HEK293T (cell line): ENCODE measurements at regions not wholly inside any gene's neighbourhood (a gene's known extent, or its start where the extent isn't known, plus 50 kb on each side); places are given as distances from the start of the nearest gene placed in this dataset.

Experiments
- CTCF ChIA-PET: fragments of 350-600 bp; formaldehyde crosslinking; extraction: SDS; loops from one replicate; lab custom pipeline; 2021; ENCODE audit warnings: antibody characterized with exemption, inconsistent platforms; lab: Yijun Ruan, JAX
- POLR2A ChIA-PET: fragments of 350-600 bp; formaldehyde crosslinking; extraction: SDS; loops from one replicate; lab custom pipeline; 2020; ENCODE audit warnings: antibody characterized with exemption, inconsistent platforms; lab: Yijun Ruan, JAX
- DNase-seq: peaks from one replicate; pipeline ENCODE4 v3.0.0; 2012; ENCODE audit warnings: mixed read lengths; ENCODE audit errors: extremely low spot score
- ARNT ChIP-seq: fragments of 450-650 bp; IDR thresholded peaks from 2 replicates; pipeline ENCODE4 v1.6.1; 2017; ENCODE audit warnings: mild to moderate bottlenecking
- BHLHE40 ChIP-seq: fragments of 450-650 bp; IDR thresholded peaks from 2 replicates; pipeline ENCODE4 v1.6.1; 2016; ENCODE audit warnings: mild to moderate bottlenecking, moderate library complexity, borderline replicate concordance
- CTBP1 ChIP-seq: fragments of 450-650 bp; IDR thresholded peaks from 2 replicates; pipeline ENCODE4 v1.6.1; 2016; ENCODE audit warnings: borderline replicate concordance
- ELF4 ChIP-seq: fragments of 450-650 bp; IDR thresholded peaks from 2 replicates; pipeline ENCODE4 v1.6.1; 2017; ENCODE audit warnings: antibody characterized with exemption
- FOXA1 ChIP-seq: fragments of 450-650 bp; IDR thresholded peaks from 2 replicates; pipeline ENCODE4 v1.6.1; 2016; ENCODE audit warnings: mild to moderate bottlenecking
- FOXK2 ChIP-seq: fragments of 450-650 bp; IDR thresholded peaks from 2 replicates; pipeline ENCODE4 v1.6.1; 2016; ENCODE audit warnings: mild to moderate bottlenecking
- FOXM1 ChIP-seq: fragments of 450-650 bp; IDR thresholded peaks from 2 replicates; pipeline ENCODE4 v1.6.1; 2017; ENCODE audit warnings: mild to moderate bottlenecking, borderline replicate concordance
- HDGF ChIP-seq: fragments of 450-650 bp; IDR thresholded peaks from 2 replicates; pipeline ENCODE4 v1.6.1; 2017; ENCODE audit warnings: antibody characterized with exemption, borderline replicate concordance
- L3MBTL2 ChIP-seq: fragments of 450-650 bp; conservative IDR thresholded peaks from 2 replicates; pipeline ENCODE4 v1.6.1; 2016; ENCODE audit warnings: mild to moderate bottlenecking
- LEF1 ChIP-seq: fragments of 450-650 bp; IDR thresholded peaks from 2 replicates; pipeline ENCODE4 v1.6.1; 2017; ENCODE audit warnings: mild to moderate bottlenecking, borderline replicate concordance
- NFRKB ChIP-seq: fragments of 450-650 bp; IDR thresholded peaks from 2 replicates; pipeline ENCODE4 v1.6.1; 2016; ENCODE audit warnings: mild to moderate bottlenecking, moderate library complexity
- SP1 ChIP-seq: fragments of 450-650 bp; IDR thresholded peaks from 2 replicates; pipeline ENCODE4 v1.6.1; 2017
- SUZ12 ChIP-seq: fragments of 450-650 bp; IDR thresholded peaks from 2 replicates; pipeline ENCODE4 v1.6.1; 2016; ENCODE audit warnings: mild to moderate bottlenecking
- TARDBP ChIP-seq: fragments of 450-650 bp; IDR thresholded peaks from 2 replicates; pipeline ENCODE4 v1.6.1; 2016
- ZNF384 ChIP-seq: fragments of 450-650 bp; IDR thresholded peaks from 2 replicates; pipeline ENCODE4 v1.6.1; 2016
- TF ChIP-seq, protein P1 (sequence below): fragments of 450-650 bp; IDR thresholded peaks from 2 replicates; pipeline ENCODE4 v1.6.1; 2016

DNA sequence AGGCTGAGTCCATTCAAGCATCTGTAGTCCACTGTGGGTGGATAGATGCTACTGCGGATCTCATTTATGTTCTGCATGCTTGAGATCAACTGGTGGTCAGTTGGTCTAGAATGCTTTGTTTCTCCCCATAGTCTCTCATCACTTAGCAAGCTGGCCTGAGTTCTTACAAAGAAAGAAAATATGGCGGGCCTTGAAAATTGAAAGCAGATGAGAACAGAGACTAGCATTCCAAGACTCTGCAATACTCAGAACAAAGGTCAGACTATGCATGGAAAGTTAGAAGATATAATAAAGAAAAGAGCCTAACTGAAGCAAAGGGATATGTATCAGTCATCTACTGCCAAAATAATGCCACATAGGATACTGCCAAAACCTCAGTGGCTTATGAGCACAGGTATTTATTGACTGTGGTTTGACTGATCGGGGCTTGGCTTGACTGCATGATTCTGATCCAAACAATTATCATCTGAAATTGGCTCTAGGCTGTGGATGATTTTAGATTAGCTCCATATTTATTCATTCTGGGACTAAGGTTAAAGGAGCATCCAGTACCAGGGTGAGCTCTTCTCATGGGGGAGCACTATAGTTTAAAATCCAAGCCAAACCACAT, 258.9 kb downstream of the TAF11L14 start:
- CTCF ChIA-PET, result no interaction called here
- no peak for DNase-seq
- no peak for TF ChIP-seq ELF4
- TF ChIP-seq BHLHE40, result no peak
- TF ChIP-seq CTBP1, result no peak
- no peak for TF ChIP-seq SP1
- TF ChIP-seq ZNF384, result no peak
- TF ChIP-seq FOXA1, result no peak
- TF ChIP-seq NFRKB, result no peak
- no peak for TF ChIP-seq SUZ12
- TF ChIP-seq FOXK2, result no peak
- no peak for TF ChIP-seq FOXM1
- POLR2A ChIA-PET, result no interaction called here

DNA sequence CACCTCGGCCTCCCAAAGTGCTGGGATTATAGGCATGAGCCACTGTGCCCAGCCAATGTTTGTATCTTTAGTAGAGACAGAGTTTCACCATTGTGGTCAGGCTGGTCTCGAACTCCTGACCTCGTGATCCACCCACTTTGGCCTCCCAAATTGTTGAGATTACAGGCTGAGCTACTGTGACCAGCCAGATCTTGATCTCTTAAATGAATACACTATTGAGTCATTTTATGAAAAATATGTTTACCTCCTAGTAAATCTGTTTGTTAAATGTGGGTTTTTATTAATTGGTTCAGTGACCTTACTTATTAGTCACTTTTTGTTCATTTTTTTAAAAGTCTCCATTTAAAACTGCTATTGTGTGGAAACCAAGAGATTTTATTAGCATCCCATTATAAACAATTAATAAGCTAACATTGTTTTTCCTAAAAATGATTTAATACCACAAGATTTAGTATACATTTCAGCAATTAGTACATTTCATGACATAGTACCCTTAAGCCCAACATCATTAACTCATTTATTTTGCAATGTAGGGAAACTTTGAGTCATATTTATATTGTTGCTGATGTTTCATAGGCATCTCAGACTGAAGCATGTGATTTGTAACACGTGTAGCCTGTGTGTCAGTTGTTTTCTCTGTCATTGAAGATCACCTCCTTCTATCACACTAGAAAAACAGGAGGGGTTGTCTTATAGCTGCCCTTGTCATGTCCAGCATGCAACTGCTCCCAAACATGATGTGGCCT, 261.2 kb downstream of the TAF11L14 start:
- ChIA-PET POLR2A (no interaction called here), CTCF (no interaction called here)
- no peak for DNase-seq
- TF ChIP-seq L3MBTL2, result no peak
- no peak for TF ChIP-seq FOXK2
- no peak for TF ChIP-seq LEF1
- TF ChIP-seq, protein P1, sequence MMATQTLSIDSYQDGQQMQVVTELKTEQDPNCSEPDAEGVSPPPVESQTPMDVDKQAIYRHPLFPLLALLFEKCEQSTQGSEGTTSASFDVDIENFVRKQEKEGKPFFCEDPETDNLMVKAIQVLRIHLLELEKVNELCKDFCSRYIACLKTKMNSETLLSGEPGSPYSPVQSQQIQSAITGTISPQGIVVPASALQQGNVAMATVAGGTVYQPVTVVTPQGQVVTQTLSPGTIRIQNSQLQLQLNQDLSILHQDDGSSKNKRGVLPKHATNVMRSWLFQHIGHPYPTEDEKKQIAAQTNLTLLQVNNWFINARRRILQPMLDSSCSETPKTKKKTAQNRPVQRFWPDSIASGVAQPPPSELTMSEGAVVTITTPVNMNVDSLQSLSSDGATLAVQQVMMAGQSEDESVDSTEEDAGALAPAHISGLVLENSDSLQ, result no peak
- TF ChIP-seq ELF4, result no peak
- TF ChIP-seq BHLHE40, result no peak
- no peak for TF ChIP-seq FOXA1
- TF ChIP-seq ZNF384, result no peak
- TF ChIP-seq SUZ12, result no peak
- TF ChIP-seq ARNT, result no peak
- TF ChIP-seq FOXM1, result no peak

DNA sequence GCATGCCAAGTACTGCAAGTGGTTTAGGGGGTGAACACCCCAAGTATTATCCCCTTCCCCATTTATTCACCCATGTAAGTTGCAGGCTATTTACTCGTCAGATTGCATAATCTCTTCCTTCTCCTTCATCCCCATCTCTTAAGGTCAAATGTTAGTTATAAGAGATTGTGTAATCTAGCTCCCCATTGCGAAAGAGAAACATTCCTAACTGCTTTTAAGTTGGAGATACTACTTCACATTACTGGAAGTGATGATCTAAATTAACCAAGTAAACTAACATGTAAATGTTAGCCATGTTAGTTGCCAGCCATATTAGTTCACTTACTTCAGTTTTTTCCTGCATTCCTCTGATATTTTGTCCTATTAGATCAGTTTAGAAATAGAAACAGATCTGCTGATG, 262.3 kb downstream of the TAF11L14 start:
- DNase-seq, result no peak
- CTCF ChIA-PET, result no interaction called here
- POLR2A ChIA-PET, result no interaction called here
- TF ChIP-seq ZNF384 (no peak), ELF4 (no peak), SUZ12 (no peak), TARDBP (no peak), FOXK2 (no peak), FOXM1 (no peak), L3MBTL2 (no peak), LEF1 (no peak), SP1 (no peak), HDGF (no peak), NFRKB (no peak)
- TF ChIP-seq, protein P1, result no peak

DNA sequence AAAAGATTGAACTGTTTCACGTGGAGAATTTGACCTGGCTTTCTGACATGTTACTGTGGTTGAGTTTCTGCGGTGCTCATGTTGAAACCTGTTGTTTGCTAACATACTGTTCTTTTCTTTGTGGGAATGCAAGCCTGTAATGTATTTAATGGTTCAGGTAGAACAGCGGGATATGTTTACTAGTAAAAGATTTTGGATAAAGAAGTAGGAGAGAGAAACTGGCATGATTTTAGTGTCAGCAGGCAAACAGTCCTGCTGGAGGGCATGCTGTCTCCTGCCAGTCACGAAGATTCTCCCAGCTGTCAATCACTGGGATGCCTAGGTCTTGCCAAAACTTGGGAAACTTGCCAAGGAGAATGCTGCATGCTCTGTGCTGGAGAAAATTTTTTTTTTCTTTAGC, 263.5 kb downstream of the TAF11L14 start:
- ChIA-PET CTCF (no interaction called here), POLR2A (no interaction called here)
- DNase-seq, result no peak
- TF ChIP-seq ARNT (no peak), LEF1 (no peak), FOXA1 (no peak)
- TF ChIP-seq, protein P1, result 0 out of 2 replicates have a peak, but pooled peaks have one; percentile 19

DNA sequence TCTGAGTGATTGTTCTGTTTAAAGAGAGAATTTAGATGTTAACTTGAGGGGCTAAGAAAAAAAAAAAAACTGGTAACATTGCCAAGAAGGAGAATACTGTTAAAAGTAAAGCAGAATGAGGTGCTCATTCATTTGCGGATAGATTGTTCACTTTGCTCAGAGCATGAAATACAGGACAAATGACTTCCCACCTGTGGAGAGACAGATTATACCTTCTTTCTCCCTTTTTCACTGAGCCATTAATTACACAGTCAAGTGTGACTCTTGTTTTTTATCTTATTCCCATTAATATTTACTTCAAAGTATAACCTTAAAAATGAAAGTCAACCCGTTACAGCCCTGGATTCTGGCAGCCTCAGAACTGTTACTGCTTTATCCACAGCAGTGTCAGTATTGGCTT, 264.5 kb downstream of the TAF11L14 start:
- POLR2A ChIA-PET, result no interaction called here
- CTCF ChIA-PET, result no interaction called here
- no peak for DNase-seq
- TF ChIP-seq LEF1 (no peak), FOXM1 (no peak), BHLHE40 (no peak), SP1 (no peak), FOXA1 (no peak), NFRKB (no peak), CTBP1 (no peak), FOXK2 (no peak), ELF4 (no peak), ZNF384 (no peak), SUZ12 (no peak), HDGF (no peak)
- TF ChIP-seq, protein P1, result no peak

DNA sequence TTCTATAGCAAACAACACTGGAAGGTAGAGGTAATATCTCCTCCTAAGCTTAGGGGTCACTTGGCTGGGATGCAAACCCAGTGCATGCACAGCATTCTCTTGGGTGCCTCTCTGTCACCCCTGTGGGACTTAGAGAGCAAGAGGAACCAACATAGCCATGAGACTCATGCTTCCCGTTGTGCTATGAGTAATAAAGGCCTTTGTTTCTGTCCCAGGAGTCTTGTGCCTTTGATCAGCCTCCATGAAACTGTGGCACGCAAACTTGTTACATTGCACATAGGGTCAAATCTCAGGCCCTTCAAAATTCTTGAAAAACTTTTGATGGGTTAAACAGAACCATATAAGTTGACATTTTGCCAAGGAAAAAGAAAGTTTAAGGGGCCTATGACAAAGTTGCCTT, 272.8 kb downstream of the TAF11L14 start:
- TF ChIP-seq LEF1, result no peak
- TF ChIP-seq FOXM1, result no peak
- no peak for TF ChIP-seq L3MBTL2
- no peak for TF ChIP-seq NFRKB
- no peak for TF ChIP-seq CTBP1
- no peak for TF ChIP-seq FOXK2
- no peak for TF ChIP-seq ZNF384
- no peak for TF ChIP-seq BHLHE40
- TF ChIP-seq ARNT, result no peak
- TF ChIP-seq, protein P1, result no peak
- no peak for TF ChIP-seq TARDBP
- no peak for TF ChIP-seq SP1
- TF ChIP-seq HDGF, result no peak
- TF ChIP-seq FOXA1, result no peak
- POLR2A ChIA-PET, result interaction anchor here (1.0 kb wide), 1 partner anchor 34 kb away, joined by 3 read pairs; no protein-coding TSS in a partner anchor
- DNase-seq, result no peak
- CTCF ChIA-PET, result no interaction called here
